Natural killer cell (primary cell): ENCODE measurements at regions not wholly inside any gene's neighbourhood (a gene's known extent, or its start where the extent isn't known, plus 50 kb on each side); places are given as distances from the start of the nearest gene placed in this dataset.

ENCODE experiments used
- ATAC-seq, 3 donors: fragments of 150-1000 bp in 2 of 3; fragments of 200-7000 bp in 1 of 3; cut with Tn5 transposase; 1 replicate in 1 of 3; 2 replicates in 2 of 3; pipeline ENCODE4 v1.10.0; 2021; ENCODE audit warnings: mild to moderate bottlenecking in 2 of 3, moderate library complexity in 2 of 3
- DNase-seq, 2 donors: peaks; one replicate each; pipeline versions ENCODE4 v3.0.0 to v3.0.0-alpha.2; 2013 to 2021; ENCODE audit warnings: mixed read lengths in 1 of 2
- H3K27ac ChIP-seq: one replicate; pipeline ENCODE4 v1.5.1; 2013; ENCODE audit warnings: mild to moderate bottlenecking, low read length
- H3K27me3 ChIP-seq: one replicate; pipeline ENCODE4 v1.6.1; 2013; ENCODE audit warnings: low read length; ENCODE audit not compliant: control insufficient read depth, insufficient read depth
- H3K36me3 ChIP-seq: one replicate; pipeline ENCODE4 v1.6.1; 2013; ENCODE audit warnings: low read length; ENCODE audit not compliant: control insufficient read depth, insufficient read depth
- H3K4me1 ChIP-seq: one replicate; pipeline ENCODE4 v1.6.1; 2013; ENCODE audit warnings: low read length; ENCODE audit not compliant: control insufficient read depth, insufficient read depth
- H3K4me3 ChIP-seq: one replicate; pipeline ENCODE4 v1.5.1; 2013; ENCODE audit warnings: low read length
- H3K9me3 ChIP-seq: one replicate; pipeline ENCODE4 v1.6.1; 2013; ENCODE audit warnings: low read length; ENCODE audit not compliant: control insufficient read depth, insufficient read depth
- H3K27ac Mint-ChIP-seq, 2 donors: one replicate each; pipeline ENCODE4 v1.8.0; 2022; ENCODE audit warnings: mild to moderate bottlenecking in 2 of 2, mixed read lengths in 2 of 2, moderate library complexity in 1 of 2
- H3K27me3 Mint-ChIP-seq, 2 donors: one replicate each; pipeline ENCODE4 v1.8.0; 2022; ENCODE audit warnings: low read depth in 2 of 2, mixed read lengths in 2 of 2
- H3K36me3 Mint-ChIP-seq: one replicate; pipeline ENCODE4 v1.8.0; 2022; ENCODE audit warnings: mixed read lengths
- H3K4me1 Mint-ChIP-seq, 2 donors: one replicate each; pipeline ENCODE4 v1.8.0; 2022; ENCODE audit warnings: mixed read lengths in 2 of 2
- H3K4me3 Mint-ChIP-seq: one replicate; pipeline ENCODE4 v1.8.0; 2022; ENCODE audit warnings: mild to moderate bottlenecking, moderate library complexity, mixed read lengths
- H3K9me3 Mint-ChIP-seq, 2 donors: one replicate each; pipeline ENCODE4 v1.8.0; 2022; ENCODE audit warnings: mixed read lengths in 2 of 2
- CTCF ChIP-seq: fragments of 200-600 bp; IDR thresholded peaks from one replicate; pipeline ENCODE4 v1.8.0; 2022; ENCODE audit warnings: antibody characterized with exemption
- WGBS: methylation state at CpG from one replicate; pipeline ENCODE4 v1.1.7; 2013; ENCODE audit warnings: missing lambda C conversion rate; ENCODE audit not compliant: insufficient coverage; 5-methylcytosine and 5-hydroxymethylcytosine counted together
- intact Hi-C: fragments of 100-400 bp; cut with micrococcal nuclease; formaldehyde crosslinking; loops from one replicate; pipeline ENCODE4 v1.14.2; 2022

- DNase-seq: no peak
- H3K27ac Mint-ChIP-seq: no peak overlapping the region
- intact Hi-C loops: no loop called here
- H3K9me3 Mint-ChIP-seq: peaks cover 2 to 11% of the 10 kb centered on the region in 2 donors
- no peaks in the 10 kb centered on the region for H3K4me1 ChIP-seq
- H3K36me3 Mint-ChIP-seq: peaks cover 6% of the 10 kb centered on the region
- H3K27me3 Mint-ChIP-seq: no peaks in the 10 kb centered on the region
- TF ChIP-seq CTCF: no peak
- no peaks in the 10 kb centered on the region for H3K4me1 Mint-ChIP-seq
- H3K27me3 ChIP-seq: no peaks in the 10 kb centered on the region
- H3K4me3 Mint-ChIP-seq: no peak overlapping the region
- WGBS: 62% methylated on average over 1 of the region's 2 CpGs
- ATAC-seq: no peak
- no peaks in the 10 kb centered on the region for H3K9me3 ChIP-seq
- no peaks in the 10 kb centered on the region for H3K36me3 ChIP-seq
- H3K4me3 ChIP-seq: no peak overlapping the region
- no peak overlapping the region for H3K27ac ChIP-seq
Observed at GRCh38 chr4:19958848-19959247, 292.9 kb upstream of the SLIT2 start.

- Histone ChIP-seq H3K9me3 (no peaks in the 10 kb centered on the region), H3K27ac (no peak overlapping the region), H3K36me3 (no peaks in the 10 kb centered on the region), H3K27me3 (no peaks in the 10 kb centered on the region), H3K4me1 (no peaks in the 10 kb centered on the region), H3K4me3 (no peak overlapping the region)
- peaks cover 7 to 16% of the 10 kb centered on the region in 2 donors for H3K9me3 Mint-ChIP-seq
- WGBS: no CpG with 5 or more reads among the region's 1 CpG
- ATAC-seq (no peak), DNase-seq (no peak)
- H3K27ac Mint-ChIP-seq: no peak overlapping the region
- no peaks in the 10 kb centered on the region for H3K4me1 Mint-ChIP-seq
- H3K36me3 Mint-ChIP-seq: peaks cover 3% of the 10 kb centered on the region
- intact Hi-C loops: no loop called here
- H3K4me3 Mint-ChIP-seq: no peak overlapping the region
- no peak for TF ChIP-seq CTCF
- no peaks in the 10 kb centered on the region for H3K27me3 Mint-ChIP-seq
Observed at GRCh38 chr4:19947349-19947748, 304.4 kb upstream of the SLIT2 start.

GRCh38 chr4:19945979-19946380, 305.7 kb upstream of the SLIT2 start:
- WGBS: 74% methylated on average over 2 of the region's 3 CpGs
- H3K27ac ChIP-seq: no peak overlapping the region
- no peak for TF ChIP-seq CTCF
- no peak overlapping the region for H3K4me3 ChIP-seq
- DNase-seq (no peak), ATAC-seq (no peak)
- H3K27me3 ChIP-seq: no peaks in the 10 kb centered on the region
- Mint-ChIP-seq H3K9me3 (peaks cover 8 to 17% of the 10 kb centered on the region in 2 donors), H3K27ac (no peak overlapping the region), H3K27me3 (no peaks in the 10 kb centered on the region), H3K36me3 (no peaks in the 10 kb centered on the region), H3K4me3 (no peak overlapping the region), H3K4me1 (no peaks in the 10 kb centered on the region)
- no peaks in the 10 kb centered on the region for H3K4me1 ChIP-seq
- H3K36me3 ChIP-seq: no peaks in the 10 kb centered on the region
- H3K9me3 ChIP-seq: no peaks in the 10 kb centered on the region
- intact Hi-C loops: no loop called here

- Mint-ChIP-seq H3K9me3 (peaks cover 8 to 17% of the 10 kb centered on the region in 2 donors), H3K27ac (no peak overlapping the region), H3K4me3 (no peak overlapping the region), H3K27me3 (no peaks in the 10 kb centered on the region), H3K36me3 (no peaks in the 10 kb centered on the region), H3K4me1 (no peaks in the 10 kb centered on the region)
- Histone ChIP-seq H3K9me3 (no peaks in the 10 kb centered on the region), H3K4me1 (no peaks in the 10 kb centered on the region), H3K27ac (no peak overlapping the region), H3K27me3 (no peaks in the 10 kb centered on the region), H3K4me3 (no peak overlapping the region), H3K36me3 (no peaks in the 10 kb centered on the region)
- no peak for ATAC-seq
- 84% methylated on average over 2 of the region's 2 CpGs for WGBS
- intact Hi-C loops: no loop called here
- no peak for TF ChIP-seq CTCF
- DNase-seq: no peak
Observed at GRCh38 chr4:19945501-19945900, 306.2 kb upstream of the SLIT2 start.
